ENCODE measurements at regions not wholly inside any gene's neighbourhood (a gene's known extent, or its start where the extent isn't known, plus 50 kb on each side); places are given as distances from the start of the nearest gene placed in this dataset.

- Mint-ChIP-seq H3K4me3 (no peak overlapping the region), H3K27me3 (ENCODE audit: insufficient read depth) (no peaks in the 10 kb centered on the region), H3K36me3 (ENCODE audit: low read depth) (no peaks in the 10 kb centered on the region), H3K27ac (no peak overlapping the region), H3K9me3 (no peaks in the 10 kb centered on the region), H3K4me1 (ENCODE audit: low read depth) (no peaks in the 10 kb centered on the region)
- DNase-seq (ENCODE audit: low spot score), result no peak
- intact Hi-C loops (cut with micrococcal nuclease), result no loop called here
These were observed 87.4 kb upstream of the IGSF21 start for GRCh38 chr1:18020021-18020817.

DNA sequence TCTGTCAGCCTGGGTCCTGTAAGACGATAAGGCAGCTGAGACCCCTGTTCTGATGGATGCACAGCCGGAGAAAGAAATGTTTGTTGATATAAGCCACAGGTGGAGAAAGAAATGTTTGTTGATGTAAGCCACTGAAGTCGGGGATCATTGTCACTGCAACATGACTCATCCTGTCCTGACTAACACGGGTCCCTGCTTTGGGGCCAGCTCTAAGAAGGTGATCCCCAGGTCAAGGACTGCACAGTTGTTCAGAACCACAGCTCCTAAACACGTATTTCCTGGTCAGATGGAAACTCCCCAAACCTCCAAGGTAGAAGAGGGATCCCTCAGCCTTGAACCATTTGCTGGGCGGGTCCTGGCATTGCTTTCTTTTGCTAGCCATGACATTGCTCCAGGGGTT lies 86.4 kb upstream of the IGSF21 start:
- Mint-ChIP-seq H3K4me1 (ENCODE audit: low read depth) (no peaks in the 10 kb centered on the region), H3K27me3 (ENCODE audit: insufficient read depth) (no peaks in the 10 kb centered on the region), H3K27ac (no peak overlapping the region), H3K4me3 (no peak overlapping the region), H3K36me3 (ENCODE audit: low read depth) (no peaks in the 10 kb centered on the region), H3K9me3 (no peaks in the 10 kb centered on the region)
- intact Hi-C loops (cut with micrococcal nuclease), result no loop called here
- no peak for DNase-seq (ENCODE audit: low spot score)

- no peaks in the 10 kb centered on the region for H3K36me3 Mint-ChIP-seq (ENCODE audit: low read depth)
- no peaks in the 10 kb centered on the region for H3K4me1 Mint-ChIP-seq (ENCODE audit: low read depth)
- peaks cover 2% of the 10 kb centered on the region for H3K27me3 Mint-ChIP-seq (ENCODE audit: insufficient read depth)
- no peak for DNase-seq (ENCODE audit: low spot score)
- no peaks in the 10 kb centered on the region for H3K9me3 Mint-ChIP-seq
- no peak overlapping the region for H3K27ac Mint-ChIP-seq
- intact Hi-C loops (cut with micrococcal nuclease), result no loop called here
- no peak overlapping the region for H3K4me3 Mint-ChIP-seq
These were observed 75.3 kb upstream of the IGSF21 start for GRCh38 chr1:18032172-18032859.

GRCh38 chr1:18035145-18035544 lies 72.5 kb upstream of the IGSF21 start:
- Mint-ChIP-seq H3K9me3 (no peaks in the 10 kb centered on the region), H3K27ac (no peak overlapping the region), H3K27me3 (ENCODE audit: insufficient read depth) (peaks cover 2% of the 10 kb centered on the region), H3K36me3 (ENCODE audit: low read depth) (no peaks in the 10 kb centered on the region), H3K4me3 (no peak overlapping the region), H3K4me1 (ENCODE audit: low read depth) (no peaks in the 10 kb centered on the region)
- no peak for DNase-seq (ENCODE audit: low spot score)
- intact Hi-C loops (cut with micrococcal nuclease), result no loop called here

- H3K27ac Mint-ChIP-seq, result no peak overlapping the region
- DNase-seq (ENCODE audit: low spot score), result no peak
- H3K9me3 Mint-ChIP-seq, result no peaks in the 10 kb centered on the region
These were observed 69.9 kb upstream of the IGSF21 start for GRCh38 chr1:18037651-18038050.

DNA sequence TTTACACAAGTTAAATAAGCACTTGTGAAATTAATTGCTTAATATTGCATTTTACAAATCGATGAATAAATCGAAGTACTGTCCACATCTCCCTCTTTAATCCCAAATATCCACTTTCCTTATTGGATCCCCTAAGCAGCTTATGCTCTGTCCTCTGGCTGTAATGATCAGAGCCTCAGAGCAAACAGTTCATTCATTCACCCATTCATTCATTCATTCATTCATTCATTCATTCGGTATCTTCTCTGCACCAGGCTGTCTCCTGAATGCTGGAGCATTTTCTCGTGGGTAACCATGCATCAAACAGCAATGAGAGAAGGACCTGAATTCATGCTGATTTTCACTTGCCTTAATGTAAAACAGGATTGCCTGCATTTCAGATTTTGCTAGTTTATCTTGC lies 69.5 kb upstream of the IGSF21 start:
- intact Hi-C loops (cut with micrococcal nuclease), result no loop called here
- no peaks in the 10 kb centered on the region for H3K36me3 Mint-ChIP-seq (ENCODE audit: low read depth)
- DNase-seq (ENCODE audit: low spot score), result no peak
- H3K27me3 Mint-ChIP-seq (ENCODE audit: insufficient read depth), result peaks cover 2% of the 10 kb centered on the region
- H3K4me3 Mint-ChIP-seq, result no peak overlapping the region
- no peaks in the 10 kb centered on the region for H3K4me1 Mint-ChIP-seq (ENCODE audit: low read depth)
- H3K27ac Mint-ChIP-seq, result no peak overlapping the region
- no peaks in the 10 kb centered on the region for H3K9me3 Mint-ChIP-seq

More at GRCh38 chr1:18037651-18038050, 69.9 kb upstream of the IGSF21 start:
- H3K36me3 Mint-ChIP-seq (ENCODE audit: low read depth), result no peaks in the 10 kb centered on the region
- H3K4me3 Mint-ChIP-seq, result no peak overlapping the region
- peaks cover 2% of the 10 kb centered on the region for H3K27me3 Mint-ChIP-seq (ENCODE audit: insufficient read depth)
- no peaks in the 10 kb centered on the region for H3K4me1 Mint-ChIP-seq (ENCODE audit: low read depth)
- intact Hi-C loops (cut with micrococcal nuclease), result no loop called here

GRCh38 chr1:18039102-18039501 lies 68.5 kb upstream of the IGSF21 start:
- Mint-ChIP-seq H3K4me3 (no peak overlapping the region), H3K36me3 (ENCODE audit: low read depth) (no peaks in the 10 kb centered on the region), H3K27ac (no peak overlapping the region), H3K9me3 (no peaks in the 10 kb centered on the region), H3K4me1 (ENCODE audit: low read depth) (no peaks in the 10 kb centered on the region), H3K27me3 (ENCODE audit: insufficient read depth) (peaks cover 2% of the 10 kb centered on the region)
- intact Hi-C loops (cut with micrococcal nuclease), result no loop called here
- DNase-seq (ENCODE audit: low spot score), result no peak

GRCh38 chr1:18041102-18041501 lies 66.5 kb upstream of the IGSF21 start:
- Mint-ChIP-seq H3K36me3 (ENCODE audit: low read depth) (no peaks in the 10 kb centered on the region), H3K27ac (no peak overlapping the region), H3K9me3 (no peaks in the 10 kb centered on the region), H3K27me3 (ENCODE audit: insufficient read depth) (no peaks in the 10 kb centered on the region), H3K4me3 (no peak overlapping the region), H3K4me1 (ENCODE audit: low read depth) (no peaks in the 10 kb centered on the region)
- DNase-seq (ENCODE audit: low spot score), result no peak
- intact Hi-C loops (cut with micrococcal nuclease), result no loop called here

DNA sequence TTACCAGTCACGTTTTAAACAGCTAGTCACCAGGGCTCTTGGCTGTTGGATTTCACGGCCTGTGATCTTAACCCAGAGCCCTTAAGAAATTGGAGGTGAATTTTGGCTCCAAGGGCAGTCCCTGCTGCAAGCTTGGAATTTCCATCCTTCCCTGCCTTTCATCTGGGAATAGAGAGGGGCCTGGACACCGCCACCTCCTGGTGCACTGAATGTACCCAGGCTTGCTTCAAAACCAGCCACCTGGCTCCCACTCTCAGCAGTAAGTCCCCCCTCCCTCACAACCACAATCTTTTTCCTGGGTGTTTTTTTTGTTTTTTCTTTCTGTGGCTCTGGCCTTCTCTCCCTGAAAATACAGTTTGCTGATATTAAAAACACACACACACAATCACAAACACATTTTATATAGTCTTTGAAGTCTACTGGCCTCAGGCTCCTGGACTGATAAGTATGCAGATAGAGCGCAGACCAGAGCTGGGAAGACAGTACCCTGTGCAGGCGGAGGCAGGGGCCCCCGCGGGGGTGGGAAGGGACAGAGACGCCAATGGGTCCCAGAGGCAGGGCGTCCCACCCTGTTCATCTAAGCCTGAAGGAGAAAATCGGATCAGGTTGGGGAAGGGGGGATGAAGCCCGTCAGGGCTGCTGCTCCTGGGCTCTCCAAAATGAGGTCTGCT lies 65.8 kb upstream of the IGSF21 start:
- H3K4me3 Mint-ChIP-seq, result no peak overlapping the region
- DNase-seq (ENCODE audit: low spot score), result no peak
- no peaks in the 10 kb centered on the region for H3K36me3 Mint-ChIP-seq (ENCODE audit: low read depth)
- H3K4me1 Mint-ChIP-seq (ENCODE audit: low read depth), result no peaks in the 10 kb centered on the region
- intact Hi-C loops (cut with micrococcal nuclease), result no loop called here
- H3K9me3 Mint-ChIP-seq, result no peaks in the 10 kb centered on the region
- no peak overlapping the region for H3K27ac Mint-ChIP-seq
- H3K27me3 Mint-ChIP-seq (ENCODE audit: insufficient read depth), result no peaks in the 10 kb centered on the region

DNA sequence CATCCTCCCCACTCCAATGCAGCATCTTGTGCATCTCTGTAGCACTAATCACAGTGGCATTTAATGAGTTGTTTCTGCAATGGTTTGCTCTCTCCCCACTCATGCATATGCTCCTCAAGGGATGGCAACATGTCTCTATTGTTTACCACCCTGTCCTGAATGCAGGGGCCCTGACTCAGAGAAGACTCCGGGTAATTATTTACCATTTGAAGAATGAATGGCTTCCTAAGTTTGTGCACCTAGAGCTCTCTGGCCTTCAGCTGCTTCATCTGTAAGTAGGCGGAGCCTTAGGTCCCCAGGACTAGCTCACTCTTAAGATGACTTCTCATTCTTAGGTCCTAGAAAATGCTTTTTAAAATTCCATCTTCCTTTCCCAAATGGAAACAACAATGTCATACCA lies 63.7 kb upstream of the IGSF21 start:
- H3K27ac Mint-ChIP-seq, result no peak overlapping the region
- H3K9me3 Mint-ChIP-seq, result no peaks in the 10 kb centered on the region
- intact Hi-C loops (cut with micrococcal nuclease), result no loop called here
- DNase-seq (ENCODE audit: low spot score), result no peak
- H3K27me3 Mint-ChIP-seq (ENCODE audit: insufficient read depth), result no peaks in the 10 kb centered on the region
- H3K36me3 Mint-ChIP-seq (ENCODE audit: low read depth), result no peaks in the 10 kb centered on the region
- no peak overlapping the region for H3K4me3 Mint-ChIP-seq
- H3K4me1 Mint-ChIP-seq (ENCODE audit: low read depth), result no peaks in the 10 kb centered on the region

- no peaks in the 10 kb centered on the region for H3K27me3 Mint-ChIP-seq (ENCODE audit: insufficient read depth)
- H3K36me3 Mint-ChIP-seq (ENCODE audit: low read depth), result no peaks in the 10 kb centered on the region
- H3K4me3 Mint-ChIP-seq, result no peak overlapping the region
- H3K9me3 Mint-ChIP-seq, result peaks cover 5% of the 10 kb centered on the region
- DNase-seq (ENCODE audit: low spot score), result no peak
- no peaks in the 10 kb centered on the region for H3K4me1 Mint-ChIP-seq (ENCODE audit: low read depth)
- intact Hi-C loops (cut with micrococcal nuclease), result no loop called here
- H3K27ac Mint-ChIP-seq, result no peak overlapping the region
These were observed 62.4 kb upstream of the IGSF21 start for GRCh38 chr1:18045203-18045602.

- H3K9me3 Mint-ChIP-seq, result peaks cover 5% of the 10 kb centered on the region
- intact Hi-C loops (cut with micrococcal nuclease), result no loop called here
- no peaks in the 10 kb centered on the region for H3K36me3 Mint-ChIP-seq (ENCODE audit: low read depth)
- H3K4me1 Mint-ChIP-seq (ENCODE audit: low read depth), result no peaks in the 10 kb centered on the region
- DNase-seq (ENCODE audit: low spot score), result no peak
- H3K4me3 Mint-ChIP-seq, result no peak overlapping the region
- H3K27me3 Mint-ChIP-seq (ENCODE audit: insufficient read depth), result no peaks in the 10 kb centered on the region
- no peak overlapping the region for H3K27ac Mint-ChIP-seq
These were observed 62.0 kb upstream of the IGSF21 start for GRCh38 chr1:18045621-18046020.

- Mint-ChIP-seq H3K9me3 (peaks cover 5% of the 10 kb centered on the region), H3K4me1 (ENCODE audit: low read depth) (no peaks in the 10 kb centered on the region), H3K4me3 (no peak overlapping the region), H3K27me3 (ENCODE audit: insufficient read depth) (no peaks in the 10 kb centered on the region), H3K36me3 (ENCODE audit: low read depth) (no peaks in the 10 kb centered on the region), H3K27ac (no peak overlapping the region)
- DNase-seq (ENCODE audit: low spot score), result no peak
- intact Hi-C loops (cut with micrococcal nuclease), result no loop called here
These were observed 60.5 kb upstream of the IGSF21 start for GRCh38 chr1:18047122-18047521.
